ENCODE measurements at regions not wholly inside any gene's neighbourhood (a gene's known extent, or its start where the extent isn't known, plus 50 kb on each side); places are given as distances from the start of the nearest gene placed in this dataset.

GRCh38 chr12:124423761-124424515 is 129.0 kb downstream of the RFLNA start:
- DNase-seq (ENCODE audit: low read depth, low spot score): no peak
- POLR2A ChIA-PET: interaction anchor here (0.6 kb wide), 1 partner anchor 36 kb away, joined by 3 read pairs; no protein-coding TSS in a partner anchor
- CTCF ChIA-PET: no interaction called here

More at GRCh38 chr12:124423761-124424515, 129.0 kb downstream of the RFLNA start:
- in situ Hi-C loops (cut with HindIII; ENCODE audit: low pct_unique_long_range_greater_than_20kb, low sequenced_read_pairs) (no loop called here), intact Hi-C loops (cut with micrococcal nuclease; ENCODE audit: unreplicated experiment) (no loop called here)
- Histone ChIP-seq H3K27me3 (ENCODE audit: control insufficient read depth, insufficient read depth, low read length) (no peaks in the 10 kb centered on the region), H3K4me3 (ENCODE audit: low read depth in 2 of 2, low read length in 2 of 2) (no peak overlapping the region), H3K9me3 (ENCODE audit: control insufficient read depth, insufficient read depth, low read depth, low read length) (no peaks in the 10 kb centered on the region), H3K36me3 (ENCODE audit: control insufficient read depth, insufficient read depth, low read length) (peaks cover 14% of the 10 kb centered on the region; the same call in 1 of the 2 replicates), H3K27ac (ENCODE audit: low read length) (peak overlapping the region; percentile 48), H3K4me1 (ENCODE audit: control insufficient read depth, insufficient read depth, low read length) (peaks cover 18% of the 10 kb centered on the region)
- no TSS peak for BruUV-seq (replicated peaks)
- ATAC-seq: no peak
- TF ChIP-seq SIN3A (IDR thresholded peaks at IDR 0.05; ENCODE audit: borderline replicate concordance, insufficient read depth, low read depth, low read length) (no peak), TCF7L2 (IDR thresholded peaks at IDR 0.05; ENCODE audit: low read depth, low read length) (no peak), POLR2AphosphoS5 (IDR thresholded peaks at IDR 0.05; ENCODE audit: low read depth, low read length) (no peak), REST (IDR thresholded peaks at IDR 0.05; ENCODE audit: insufficient read depth in 1 of 2, low read depth in 2 of 2, low read length in 1 of 2) (no peak), CTCF (IDR thresholded peaks at IDR 0.05) (no peak)

All from Panc1 (cell line).